ENCODE measurements at regions not wholly inside any gene's neighbourhood (a gene's known extent, or its start where the extent isn't known, plus 50 kb on each side); places are given as distances from the start of the nearest gene placed in this dataset.
"Not testable (repeated sequence)": the region's sequence is repeated elsewhere in the genome, so short reads cannot be mapped to it uniquely, and the experiment has no call there.

DNA sequence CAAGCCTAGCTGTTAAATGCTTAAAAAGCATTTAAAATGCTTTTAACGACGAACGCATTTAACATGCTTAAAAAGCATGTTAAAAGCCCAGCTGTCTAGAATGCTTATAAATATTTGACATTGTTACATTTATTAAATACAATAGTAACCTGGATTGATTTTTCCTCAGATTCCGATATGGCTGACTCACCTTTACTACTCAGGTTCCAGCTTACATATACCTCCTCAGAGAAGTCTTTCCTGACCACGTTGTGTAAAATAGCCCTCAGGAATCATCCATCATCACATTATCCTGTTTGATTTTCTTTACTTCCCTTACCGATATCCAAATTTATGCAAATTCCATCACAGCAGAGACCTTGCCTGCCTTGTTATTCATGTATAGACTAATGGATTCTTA, 51.4 kb downstream of the SLC41A2 start:
- no peak overlapping the region for H3K4me3 ChIP-seq (ENCODE audit: low read length in 2 of 2)
- no peaks in the 10 kb centered on the region for H3K4me1 ChIP-seq (ENCODE audit: control insufficient read depth in 2 of 2, insufficient read depth in 2 of 2, low read length in 2 of 2)
- WGBS, result 95% methylated on average over 6 of the region's 6 CpGs
- no peaks in the 10 kb centered on the region for H3K27me3 ChIP-seq (ENCODE audit: control insufficient read depth in 2 of 2, insufficient read depth in 1 of 2, low read length in 1 of 2)
- H3K27ac ChIP-seq (ENCODE audit: low read depth in 1 of 2, low read length in 1 of 2), result no peak overlapping the region
- H3K36me3 ChIP-seq (ENCODE audit: control insufficient read depth in 2 of 2, insufficient read depth in 2 of 2, low read length in 1 of 2), result no peaks in the 10 kb centered on the region
- DNase-seq (ENCODE audit: low read depth in 6 of 9, low spot score in 9 of 9), result no peak
- H3K9me3 ChIP-seq (ENCODE audit: control insufficient read depth in 2 of 2, insufficient read depth in 1 of 2, low read length in 1 of 2), result no peaks in the 10 kb centered on the region

DNA sequence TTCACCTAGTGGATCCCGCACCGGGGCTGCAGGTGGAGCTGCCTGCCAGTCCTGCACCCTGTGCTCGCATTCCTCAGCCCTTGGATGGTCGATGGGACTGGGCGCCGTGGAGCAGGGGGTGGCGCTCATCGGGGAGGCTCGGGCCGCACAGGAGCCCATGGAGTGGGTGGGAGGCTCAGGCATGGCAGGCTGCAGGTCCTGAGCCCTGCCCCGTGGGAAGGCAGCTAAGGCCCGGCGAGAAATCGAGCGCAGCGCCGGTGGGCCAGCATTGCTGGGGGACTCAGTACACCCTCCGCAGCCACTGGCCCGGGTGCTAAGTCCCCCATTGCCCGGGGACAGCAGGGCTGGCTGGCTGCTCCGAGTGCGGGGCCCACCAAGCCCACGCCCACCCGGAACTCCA, 52.6 kb downstream of the SLC41A2 start:
- not testable (repeated sequence) for H3K27ac ChIP-seq (ENCODE audit: low read depth in 1 of 2, low read length in 1 of 2); DNase-seq (ENCODE audit: low read depth in 6 of 9, low spot score in 9 of 9); H3K9me3 ChIP-seq (ENCODE audit: control insufficient read depth in 2 of 2, insufficient read depth in 1 of 2, low read length in 1 of 2); H3K4me3 ChIP-seq (ENCODE audit: low read length in 2 of 2); H3K4me1 ChIP-seq (ENCODE audit: control insufficient read depth in 2 of 2, insufficient read depth in 2 of 2, low read length in 2 of 2); H3K27me3 ChIP-seq (ENCODE audit: control insufficient read depth in 2 of 2, insufficient read depth in 1 of 2, low read length in 1 of 2); H3K36me3 ChIP-seq (ENCODE audit: control insufficient read depth in 2 of 2, insufficient read depth in 2 of 2, low read length in 1 of 2)
- 99% methylated on average over 24 of the region's 24 CpGs for WGBS

DNA sequence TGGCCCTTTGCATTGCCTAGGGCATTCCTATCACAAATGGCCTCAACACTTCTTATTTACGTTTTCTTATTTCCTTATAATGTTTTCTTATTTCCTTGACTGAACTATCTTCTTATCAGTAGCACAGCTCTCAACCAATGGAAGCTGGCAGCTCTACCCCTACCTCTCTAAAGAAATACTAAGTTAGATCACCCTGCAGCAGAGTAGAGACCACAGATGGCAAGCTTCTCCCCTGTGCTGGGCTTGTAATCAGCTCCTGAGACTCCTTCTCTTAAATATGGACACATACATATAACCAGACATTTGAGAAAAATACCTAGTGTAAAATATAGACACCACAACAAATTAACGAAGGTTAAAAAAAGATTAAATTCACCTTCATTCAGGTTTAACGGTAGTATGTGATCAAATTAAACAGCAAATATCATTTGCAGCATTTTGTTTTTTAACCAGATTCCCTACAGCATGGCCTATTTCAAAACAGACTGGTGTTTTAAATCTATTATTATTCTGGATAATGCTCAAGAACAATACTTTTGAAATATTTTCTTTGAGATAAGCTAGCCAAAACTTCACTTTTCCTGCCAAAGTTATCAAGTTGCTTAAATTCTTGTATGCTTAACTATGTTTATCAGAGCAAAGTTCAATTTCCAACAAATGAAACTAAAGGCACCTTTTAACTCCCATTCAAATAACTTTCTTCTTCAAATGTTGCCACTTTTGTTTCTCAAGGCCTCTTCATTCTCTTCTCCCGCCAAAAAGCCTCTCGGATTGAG, 54.3 kb downstream of the SLC41A2 start:
- H3K27me3 ChIP-seq (ENCODE audit: control insufficient read depth in 2 of 2, insufficient read depth in 1 of 2, low read length in 1 of 2), result no peaks in the 10 kb centered on the region
- no peaks in the 10 kb centered on the region for H3K36me3 ChIP-seq (ENCODE audit: control insufficient read depth in 2 of 2, insufficient read depth in 2 of 2, low read length in 1 of 2)
- DNase-seq (ENCODE audit: low read depth in 6 of 9, low spot score in 9 of 9), result no peak
- 93% methylated on average over 5 of the region's 5 CpGs for WGBS
- no peaks in the 10 kb centered on the region for H3K9me3 ChIP-seq (ENCODE audit: control insufficient read depth in 2 of 2, insufficient read depth in 1 of 2, low read length in 1 of 2)
- H3K4me3 ChIP-seq (ENCODE audit: low read length in 2 of 2), result no peak overlapping the region
- no peak overlapping the region for H3K27ac ChIP-seq (ENCODE audit: low read depth in 1 of 2, low read length in 1 of 2)
- no peaks in the 10 kb centered on the region for H3K4me1 ChIP-seq (ENCODE audit: control insufficient read depth in 2 of 2, insufficient read depth in 2 of 2, low read length in 2 of 2)

DNA sequence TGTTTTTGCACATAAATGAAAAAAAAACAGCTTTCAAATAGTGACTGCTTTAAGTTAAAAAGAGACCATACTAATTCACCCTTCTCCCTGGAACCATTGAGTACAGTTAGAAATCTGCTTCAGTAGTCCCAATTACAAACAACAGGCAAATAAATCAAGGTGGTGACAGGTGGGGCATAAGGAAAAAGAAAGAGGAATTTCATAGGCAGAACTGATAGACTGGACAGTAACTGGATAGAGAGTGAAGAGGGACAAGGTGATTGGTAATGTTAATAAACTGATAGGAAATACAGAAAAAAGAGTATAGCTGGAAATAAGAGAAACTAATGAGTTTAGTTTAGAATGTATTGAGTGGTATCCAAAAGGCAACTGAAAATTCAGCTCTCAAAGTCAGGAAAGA, 56.0 kb downstream of the SLC41A2 start:
- Histone ChIP-seq H3K36me3 (ENCODE audit: control insufficient read depth in 2 of 2, insufficient read depth in 2 of 2, low read length in 1 of 2) (no peaks in the 10 kb centered on the region), H3K9me3 (ENCODE audit: control insufficient read depth in 2 of 2, insufficient read depth in 1 of 2, low read length in 1 of 2) (no peaks in the 10 kb centered on the region), H3K27me3 (ENCODE audit: control insufficient read depth in 2 of 2, insufficient read depth in 1 of 2, low read length in 1 of 2) (no peaks in the 10 kb centered on the region), H3K27ac (ENCODE audit: low read depth in 1 of 2, low read length in 1 of 2) (no peak overlapping the region), H3K4me1 (ENCODE audit: control insufficient read depth in 2 of 2, insufficient read depth in 2 of 2, low read length in 2 of 2) (no peaks in the 10 kb centered on the region), H3K4me3 (ENCODE audit: low read length in 2 of 2) (no peak overlapping the region)
- DNase-seq (ENCODE audit: low read depth in 6 of 9, low spot score in 9 of 9), result no peak

DNA sequence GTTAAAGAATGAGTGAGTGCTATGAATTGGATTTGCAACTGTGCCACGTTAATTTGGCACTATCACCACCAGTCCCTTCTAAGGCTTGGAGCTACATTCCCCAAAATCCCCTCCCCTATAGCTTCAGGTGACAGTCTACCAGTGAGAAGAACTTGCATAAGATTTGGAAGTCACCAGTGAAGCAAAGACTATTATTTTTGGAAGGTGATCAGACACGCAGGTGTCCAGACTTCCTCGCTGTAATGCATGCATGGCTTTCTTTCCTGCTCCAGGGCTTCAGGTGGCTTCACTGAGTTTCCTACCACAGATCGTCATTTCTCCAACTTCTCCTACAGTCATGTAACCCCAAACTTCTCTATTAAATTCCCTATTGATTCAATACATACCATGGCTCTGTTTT, 61.4 kb downstream of the SLC41A2 start:
- Histone ChIP-seq H3K4me1 (ENCODE audit: control insufficient read depth in 2 of 2, insufficient read depth in 2 of 2, low read length in 2 of 2) (no peaks in the 10 kb centered on the region), H3K27ac (ENCODE audit: low read depth in 1 of 2, low read length in 1 of 2) (no peak overlapping the region), H3K9me3 (ENCODE audit: control insufficient read depth in 2 of 2, insufficient read depth in 1 of 2, low read length in 1 of 2) (no peaks in the 10 kb centered on the region), H3K27me3 (ENCODE audit: control insufficient read depth in 2 of 2, insufficient read depth in 1 of 2, low read length in 1 of 2) (no peaks in the 10 kb centered on the region), H3K4me3 (ENCODE audit: low read length in 2 of 2) (no peak overlapping the region), H3K36me3 (ENCODE audit: control insufficient read depth in 2 of 2, insufficient read depth in 2 of 2, low read length in 1 of 2) (no peaks in the 10 kb centered on the region)
- peak in 2 of 9 donors; percentile 2 to 21 for DNase-seq (ENCODE audit: low read depth in 6 of 9, low spot score in 9 of 9)
- WGBS, result 93% methylated on average over 4 of the region's 4 CpGs

DNA sequence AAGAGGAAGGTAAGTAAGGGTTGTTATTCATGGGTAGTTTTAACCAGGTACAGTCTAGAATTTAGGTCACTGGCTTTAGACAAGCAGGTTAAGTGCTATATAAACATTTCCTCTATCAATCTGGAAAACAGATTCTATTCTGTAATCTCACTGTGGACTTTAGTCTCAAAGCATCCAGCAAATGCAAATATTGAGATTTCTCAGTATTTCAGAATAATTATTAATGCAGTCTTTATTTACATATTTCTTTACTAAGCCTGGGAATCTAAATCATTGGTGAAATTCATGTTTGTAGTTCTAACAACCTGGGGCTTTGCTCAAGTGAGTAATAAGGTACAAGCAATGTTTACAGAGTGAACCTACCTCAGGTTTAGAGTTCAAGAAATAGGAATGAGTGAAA, 61.9 kb downstream of the SLC41A2 start:
- Histone ChIP-seq H3K4me3 (ENCODE audit: low read length in 2 of 2) (no peak overlapping the region), H3K9me3 (ENCODE audit: control insufficient read depth in 2 of 2, insufficient read depth in 1 of 2, low read length in 1 of 2) (no peaks in the 10 kb centered on the region), H3K4me1 (ENCODE audit: control insufficient read depth in 2 of 2, insufficient read depth in 2 of 2, low read length in 2 of 2) (no peaks in the 10 kb centered on the region), H3K27ac (ENCODE audit: low read depth in 1 of 2, low read length in 1 of 2) (no peak overlapping the region), H3K36me3 (ENCODE audit: control insufficient read depth in 2 of 2, insufficient read depth in 2 of 2, low read length in 1 of 2) (no peaks in the 10 kb centered on the region), H3K27me3 (ENCODE audit: control insufficient read depth in 2 of 2, insufficient read depth in 1 of 2, low read length in 1 of 2) (no peaks in the 10 kb centered on the region)
- DNase-seq (ENCODE audit: low read depth in 6 of 9, low spot score in 9 of 9), result no peak

DNA sequence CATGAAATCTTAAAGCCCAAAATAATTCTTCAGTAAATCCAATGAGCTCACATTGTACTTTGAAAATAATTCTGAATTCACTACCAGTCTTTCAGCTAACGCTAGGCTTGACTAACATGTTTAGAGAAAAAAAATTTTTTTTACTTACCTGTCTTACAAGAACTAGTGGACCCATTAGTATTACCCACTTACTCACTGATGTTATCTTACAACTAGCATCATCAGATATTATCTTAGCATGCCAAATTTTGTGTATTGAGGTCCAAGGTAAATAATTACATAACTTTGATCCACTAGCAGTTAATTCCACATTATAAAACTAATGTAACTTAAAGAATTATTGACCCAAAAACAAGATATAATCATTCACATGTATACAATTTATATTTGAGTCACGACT, 62.7 kb downstream of the SLC41A2 start:
- no peak for DNase-seq (ENCODE audit: low read depth in 6 of 9, low spot score in 9 of 9)
- H3K27ac ChIP-seq (ENCODE audit: low read depth in 1 of 2, low read length in 1 of 2), result no peak overlapping the region
- H3K9me3 ChIP-seq (ENCODE audit: control insufficient read depth in 2 of 2, insufficient read depth in 1 of 2, low read length in 1 of 2), result no peaks in the 10 kb centered on the region
- H3K36me3 ChIP-seq (ENCODE audit: control insufficient read depth in 2 of 2, insufficient read depth in 2 of 2, low read length in 1 of 2), result no peaks in the 10 kb centered on the region
- no peaks in the 10 kb centered on the region for H3K4me1 ChIP-seq (ENCODE audit: control insufficient read depth in 2 of 2, insufficient read depth in 2 of 2, low read length in 2 of 2)
- H3K4me3 ChIP-seq (ENCODE audit: low read length in 2 of 2), result no peak overlapping the region
- 95% methylated on average over 2 of the region's 2 CpGs for WGBS
- H3K27me3 ChIP-seq (ENCODE audit: control insufficient read depth in 2 of 2, insufficient read depth in 1 of 2, low read length in 1 of 2), result no peaks in the 10 kb centered on the region

DNA sequence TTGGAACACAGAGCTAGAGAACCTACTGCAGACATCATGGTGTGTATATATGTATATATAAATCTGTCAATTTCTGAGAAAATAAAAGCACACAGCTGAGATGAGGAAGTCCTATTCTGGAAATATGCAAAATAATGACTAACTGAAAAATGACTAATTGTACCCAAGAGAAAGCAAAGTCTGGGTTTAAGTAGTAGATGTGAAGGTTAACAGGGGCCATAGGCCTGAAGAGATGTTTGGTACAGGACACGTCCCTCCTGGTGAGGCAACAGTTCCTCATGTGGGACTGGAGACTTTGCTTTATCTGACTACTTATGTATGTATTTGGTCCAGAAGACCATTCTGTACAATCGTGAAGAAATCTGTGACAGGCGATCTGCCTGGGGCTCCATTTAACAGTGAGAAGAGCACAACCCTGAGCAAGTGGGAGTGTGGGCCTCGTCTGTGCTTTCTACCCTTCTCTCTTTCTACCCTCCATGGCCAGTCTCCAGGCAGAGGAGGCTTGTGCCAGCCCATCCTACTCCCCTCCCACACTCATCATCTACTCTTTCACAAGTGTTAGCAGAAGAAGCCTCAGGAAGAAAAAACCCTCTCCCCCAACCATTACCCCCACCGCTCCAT, 67.5 kb downstream of the SLC41A2 start:
- no peaks in the 10 kb centered on the region for H3K4me1 ChIP-seq (ENCODE audit: control insufficient read depth in 2 of 2, insufficient read depth in 2 of 2, low read length in 2 of 2)
- no peaks in the 10 kb centered on the region for H3K36me3 ChIP-seq (ENCODE audit: control insufficient read depth in 2 of 2, insufficient read depth in 2 of 2, low read length in 1 of 2)
- 88% methylated on average over 5 of the region's 5 CpGs for WGBS
- no peaks in the 10 kb centered on the region for H3K27me3 ChIP-seq (ENCODE audit: control insufficient read depth in 2 of 2, insufficient read depth in 1 of 2, low read length in 1 of 2)
- H3K27ac ChIP-seq (ENCODE audit: low read depth in 1 of 2, low read length in 1 of 2), result no peak overlapping the region
- DNase-seq (ENCODE audit: low read depth in 6 of 9, low spot score in 9 of 9), result no peak
- no peak overlapping the region for H3K4me3 ChIP-seq (ENCODE audit: low read length in 2 of 2)
- H3K9me3 ChIP-seq (ENCODE audit: control insufficient read depth in 2 of 2, insufficient read depth in 1 of 2, low read length in 1 of 2), result no peaks in the 10 kb centered on the region

DNA sequence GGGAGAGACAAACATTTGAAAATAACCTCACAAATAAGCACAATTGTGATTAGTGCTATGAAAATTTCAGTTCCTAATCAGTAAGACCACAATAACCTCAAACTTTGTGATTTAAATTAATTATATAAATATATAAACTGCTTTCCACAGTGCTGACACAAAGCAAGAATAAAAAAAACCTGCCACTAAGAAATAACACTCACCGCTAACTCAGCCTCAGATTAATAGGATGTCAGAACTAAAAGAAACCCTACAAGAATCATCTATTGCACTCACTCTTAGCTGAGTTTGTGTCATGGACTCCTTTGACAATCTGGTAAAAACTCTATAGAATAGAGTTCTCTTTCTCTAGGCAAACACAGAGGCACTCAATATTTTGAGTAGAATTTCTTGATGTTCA, 68.4 kb downstream of the SLC41A2 start:
- Histone ChIP-seq H3K4me3 (ENCODE audit: low read length in 2 of 2) (no peak overlapping the region), H3K27me3 (ENCODE audit: control insufficient read depth in 2 of 2, insufficient read depth in 1 of 2, low read length in 1 of 2) (no peaks in the 10 kb centered on the region), H3K27ac (ENCODE audit: low read depth in 1 of 2, low read length in 1 of 2) (no peak overlapping the region), H3K9me3 (ENCODE audit: control insufficient read depth in 2 of 2, insufficient read depth in 1 of 2, low read length in 1 of 2) (no peaks in the 10 kb centered on the region), H3K36me3 (ENCODE audit: control insufficient read depth in 2 of 2, insufficient read depth in 2 of 2, low read length in 1 of 2) (no peaks in the 10 kb centered on the region), H3K4me1 (ENCODE audit: control insufficient read depth in 2 of 2, insufficient read depth in 2 of 2, low read length in 2 of 2) (no peaks in the 10 kb centered on the region)
- 99% methylated on average over 1 of the region's 1 CpG for WGBS
- no peak for DNase-seq (ENCODE audit: low read depth in 6 of 9, low spot score in 9 of 9)

Data from thymus (tissue), 11 donors.